Activated CD4-positive, alpha-beta T cell treated with anti-CD3 and anti-CD28 coated beads for 48 hours (primary cell): ENCODE measurements at regions not wholly inside any gene's neighbourhood (a gene's known extent, or its start where the extent isn't known, plus 50 kb on each side); places are given as distances from the start of the nearest gene placed in this dataset.

ENCODE experiments used
- DNase-seq: peaks from one replicate; pipeline ENCODE4 v3.0.0-alpha.2; 2020

DNA sequence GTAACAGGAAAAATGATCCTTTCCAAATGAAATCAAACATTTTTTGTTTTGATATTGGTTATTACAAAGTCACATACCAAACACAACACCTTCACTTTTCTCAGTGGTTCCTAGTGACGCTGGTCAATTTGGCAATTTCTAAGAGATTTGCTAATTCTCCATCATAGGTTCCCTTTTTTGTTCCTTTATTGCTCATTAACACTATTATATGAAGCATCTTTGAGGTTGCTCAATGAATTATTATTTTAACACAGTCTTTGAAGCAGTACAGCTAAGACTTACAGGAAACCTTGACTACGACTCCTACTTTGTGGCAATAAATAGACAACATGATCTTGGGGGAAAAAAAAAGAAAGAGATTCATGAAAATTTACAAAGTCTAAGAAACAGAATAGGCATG is 152.2 kb upstream of the VRK2 start:
- DNase-seq, result no peak

DNA sequence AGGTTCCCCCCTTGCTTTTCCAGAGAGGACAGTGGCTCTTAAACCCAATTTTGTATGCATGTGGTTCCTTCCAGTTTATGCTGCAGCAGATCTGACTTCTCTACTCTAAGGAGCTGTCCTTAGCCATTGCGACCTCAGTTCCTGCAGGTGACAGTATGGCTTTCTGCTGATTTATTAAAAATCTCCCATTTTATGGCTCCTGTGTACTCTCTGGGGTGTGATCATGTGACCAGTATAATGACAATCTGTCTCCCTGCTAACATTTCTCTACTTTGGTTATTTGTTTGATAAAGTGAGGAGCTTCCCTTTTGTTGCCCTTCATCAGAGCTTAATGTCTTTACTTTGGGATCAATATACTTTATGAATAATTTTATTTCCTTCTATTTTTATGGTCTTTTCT is 148.7 kb upstream of the VRK2 start:
- DNase-seq, result no peak

DNA sequence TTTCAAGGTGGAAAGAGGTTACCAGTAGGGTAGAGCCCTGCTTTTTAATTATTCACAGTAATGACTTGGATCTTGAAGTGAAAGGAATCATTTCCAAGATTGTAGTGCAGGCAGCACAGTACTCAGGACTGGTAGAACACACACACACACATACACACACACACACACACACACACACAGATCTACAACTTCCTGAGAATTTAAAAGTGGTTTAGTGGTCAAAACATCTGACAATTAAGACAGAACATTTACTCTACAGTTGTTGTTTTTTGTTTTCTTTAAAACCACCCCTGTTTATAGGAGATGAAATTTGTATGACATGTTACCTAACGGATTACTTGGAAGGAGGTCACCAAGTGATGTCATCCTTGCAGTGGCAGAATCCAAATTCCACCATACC is 146.7 kb upstream of the VRK2 start:
- DNase-seq, result no peak

DNA sequence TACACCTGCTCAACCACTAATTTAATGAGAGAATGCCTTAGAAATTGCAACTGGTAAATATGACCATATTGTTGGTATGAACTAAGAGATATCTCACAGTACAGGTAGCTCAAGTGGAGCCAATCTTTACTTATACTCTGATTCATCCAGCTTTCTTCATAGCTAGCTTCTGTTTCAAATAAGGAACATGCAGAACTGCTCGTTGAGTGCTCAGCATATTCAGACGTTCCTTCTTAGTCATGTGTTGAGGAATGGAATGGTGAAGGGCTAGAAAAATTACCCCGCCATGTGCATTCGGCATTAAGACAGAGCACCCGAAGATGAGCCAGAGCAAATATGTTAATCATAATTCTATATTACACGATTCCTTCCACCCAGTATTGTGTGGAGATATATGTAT is 144.0 kb upstream of the VRK2 start:
- DNase-seq, result no peak

DNA sequence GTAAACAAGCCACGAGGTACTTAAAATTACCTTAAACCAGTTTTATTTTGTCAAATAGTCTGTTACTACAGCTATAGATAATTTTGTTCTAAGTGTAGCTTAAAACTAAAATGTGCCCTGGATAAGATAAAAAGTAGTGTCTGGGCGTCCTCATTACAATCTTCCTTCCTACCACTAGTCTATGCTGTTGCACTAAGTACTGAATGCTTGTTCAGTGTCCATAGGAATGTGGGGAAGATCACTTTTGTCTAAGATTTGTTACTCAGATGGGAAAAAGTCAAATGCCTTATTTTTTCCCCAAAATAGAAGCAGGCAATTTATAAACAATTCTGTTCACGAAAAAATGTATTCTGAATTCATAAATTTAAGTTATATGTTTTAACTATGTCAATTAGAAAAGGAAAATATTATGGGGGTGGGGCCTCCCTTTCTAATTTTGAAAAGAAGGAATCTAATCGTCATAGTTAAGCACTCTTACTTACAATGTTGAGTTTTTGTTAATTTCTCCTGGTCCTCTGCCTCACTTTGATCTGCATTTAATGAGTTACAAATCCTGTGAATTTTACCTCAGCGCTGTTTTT is 140.4 kb upstream of the VRK2 start:
- no peak for DNase-seq

DNA sequence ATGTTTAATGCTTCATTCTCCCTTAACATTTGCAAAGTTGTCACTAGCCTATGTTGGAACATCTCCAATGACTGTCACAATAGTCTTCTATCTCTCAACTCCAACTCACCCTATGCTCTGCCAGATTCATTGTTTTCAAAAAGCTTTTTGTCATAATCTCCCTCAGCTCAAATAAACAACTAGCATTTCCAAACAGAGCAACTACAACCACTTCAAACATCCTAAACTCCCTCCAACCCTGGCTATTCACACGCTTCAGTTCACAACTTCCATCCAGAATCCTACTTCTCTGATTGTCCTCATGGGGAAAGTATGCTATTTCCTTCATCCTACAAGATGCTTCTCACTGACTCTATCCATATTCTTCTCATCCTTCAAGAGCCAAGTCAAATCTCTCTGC is 139.2 kb upstream of the VRK2 start:
- DNase-seq, result no peak

DNA sequence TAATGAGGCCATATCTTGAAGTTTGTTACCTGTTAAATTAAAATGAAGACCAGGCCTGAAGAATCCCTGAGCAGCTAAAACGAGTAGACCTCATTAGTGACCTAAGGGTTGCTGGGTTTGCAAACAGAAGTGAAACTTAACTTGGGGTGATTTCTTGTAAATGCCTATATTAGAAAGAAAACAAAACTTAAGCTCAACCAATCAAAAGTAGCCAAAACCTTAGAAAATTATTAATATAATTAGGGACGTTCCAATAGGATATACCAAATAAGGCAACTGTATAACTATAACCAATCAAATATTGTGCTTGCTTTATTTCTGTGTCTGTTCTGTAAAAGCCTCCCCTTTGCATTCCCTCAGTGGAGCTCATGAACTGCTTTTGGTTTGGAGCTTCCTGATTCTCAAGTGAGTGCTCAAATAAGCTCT is 137.9 kb upstream of the VRK2 start:
- DNase-seq, result no peak

DNA sequence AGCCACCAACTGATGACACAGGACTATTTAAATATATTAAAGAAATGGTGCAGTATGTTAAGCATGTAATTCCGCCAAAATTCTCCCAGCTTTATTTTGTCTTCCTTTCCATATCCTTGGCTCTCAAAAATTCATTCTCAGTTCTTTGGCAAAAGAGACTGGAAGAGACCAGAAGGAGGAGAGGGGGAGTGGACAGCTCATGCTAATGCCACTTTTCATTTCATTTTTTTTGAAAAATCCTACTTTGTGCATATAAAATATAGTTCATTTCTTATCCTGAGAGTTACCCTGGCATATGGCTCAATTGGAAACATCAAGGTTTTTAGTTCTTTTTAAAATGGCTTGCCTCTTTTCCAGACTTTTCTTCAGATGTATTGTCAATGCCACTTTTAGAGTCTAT is 128.5 kb upstream of the VRK2 start:
- DNase-seq, result no peak

DNA sequence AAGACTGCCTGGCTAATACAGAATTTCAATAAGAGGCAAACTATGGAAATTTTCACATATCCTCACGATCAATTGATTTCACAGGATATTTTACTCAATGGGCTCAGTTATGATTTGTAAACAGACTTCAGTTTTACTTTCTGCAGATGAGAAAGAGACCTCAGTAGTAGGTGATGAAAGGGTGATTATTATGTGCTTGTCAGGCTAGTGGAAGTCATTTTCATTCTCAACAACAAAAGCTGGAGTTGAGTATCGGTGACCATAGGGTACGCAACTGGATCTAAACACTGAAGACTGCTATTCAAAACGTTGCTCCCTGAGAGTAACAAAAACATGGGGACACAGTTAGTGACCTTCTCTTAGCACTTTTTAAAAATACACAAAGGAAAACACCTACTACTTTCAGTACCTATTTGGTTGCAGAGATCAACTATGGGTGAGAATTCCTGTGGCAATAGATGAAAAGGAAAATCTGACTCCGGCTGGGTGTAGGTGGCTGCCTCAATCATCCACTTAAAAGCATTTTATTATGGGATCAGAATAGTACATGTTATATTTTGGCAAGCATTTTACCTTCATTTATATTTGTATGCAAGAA is 126.2 kb upstream of the VRK2 start:
- no peak for DNase-seq

DNA sequence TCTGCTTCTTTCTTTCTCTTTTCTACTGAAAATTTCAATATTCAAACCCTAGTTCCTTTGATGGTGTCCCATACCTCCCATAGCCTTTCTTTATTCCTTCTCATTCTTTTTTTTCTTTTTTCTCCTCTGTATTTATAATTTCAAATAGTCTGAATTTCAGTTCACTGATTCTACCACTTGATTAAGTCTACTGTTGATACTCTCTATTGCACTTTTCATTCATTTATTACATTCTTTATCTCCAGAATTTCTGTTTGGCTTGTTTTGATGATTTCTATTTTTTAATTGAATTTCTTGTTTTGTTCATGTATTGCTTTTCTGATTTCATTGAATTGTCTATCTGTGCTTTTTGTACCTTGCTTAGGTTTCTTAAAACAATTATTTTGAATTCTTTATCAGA is 111.9 kb upstream of the VRK2 start:
- no peak for DNase-seq

DNA sequence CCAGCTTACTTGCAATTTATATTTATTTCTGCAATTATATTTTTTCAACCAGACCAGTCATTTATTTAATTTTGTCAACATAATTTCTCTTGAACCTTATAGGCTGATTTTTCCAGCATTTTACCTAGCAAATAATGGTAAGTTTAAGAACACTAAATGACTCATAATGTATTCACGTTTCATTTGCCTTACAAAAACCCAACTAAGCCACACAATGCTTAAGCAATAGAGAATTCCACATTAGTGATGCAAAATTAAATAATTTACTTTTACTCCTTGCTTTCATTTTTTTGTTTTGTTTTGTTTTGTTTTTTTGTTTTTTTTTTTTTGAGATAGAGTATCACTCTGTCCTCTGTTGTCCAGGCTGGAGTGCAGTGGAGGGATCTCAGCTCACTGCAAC is 110.4 kb upstream of the VRK2 start:
- DNase-seq, result no peak

DNA sequence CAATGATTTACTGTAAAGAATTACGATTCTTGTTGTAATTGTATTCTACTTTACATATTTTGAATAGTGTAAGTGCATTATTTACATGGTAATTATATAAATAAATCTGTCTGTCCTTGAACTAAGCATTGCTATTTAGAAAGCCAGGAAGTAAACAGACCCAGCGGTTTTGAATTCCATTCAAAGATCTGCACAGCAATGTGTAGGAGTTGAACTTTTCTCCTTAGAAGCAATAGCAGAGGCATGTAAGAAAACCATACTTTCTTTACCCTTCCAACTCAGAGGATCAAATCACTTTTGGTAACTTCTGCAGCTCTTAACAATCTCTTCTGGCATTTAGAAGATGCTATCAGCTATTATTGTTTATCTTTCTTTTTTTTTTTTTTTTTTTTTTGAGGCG is 109.2 kb upstream of the VRK2 start:
- DNase-seq, result no peak

DNA sequence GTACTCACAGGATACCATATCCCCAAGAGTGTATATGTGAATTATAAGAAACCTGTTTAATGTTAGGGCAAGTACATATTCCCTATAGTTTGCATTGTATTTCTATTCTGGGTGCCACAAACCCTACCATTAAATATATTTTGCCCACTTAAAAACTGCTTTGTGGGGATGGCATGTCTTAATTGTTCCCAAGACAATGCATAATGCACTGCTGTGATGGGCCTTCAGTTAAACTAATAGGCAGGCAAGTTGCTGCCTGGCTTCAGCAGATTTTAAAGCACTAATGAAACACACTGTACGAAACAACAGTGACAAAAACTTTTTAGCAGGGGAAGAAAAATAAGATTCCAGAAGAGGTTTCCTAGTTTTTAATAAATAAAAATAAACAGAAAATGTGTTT is 104.8 kb upstream of the VRK2 start:
- DNase-seq, result no peak

DNA sequence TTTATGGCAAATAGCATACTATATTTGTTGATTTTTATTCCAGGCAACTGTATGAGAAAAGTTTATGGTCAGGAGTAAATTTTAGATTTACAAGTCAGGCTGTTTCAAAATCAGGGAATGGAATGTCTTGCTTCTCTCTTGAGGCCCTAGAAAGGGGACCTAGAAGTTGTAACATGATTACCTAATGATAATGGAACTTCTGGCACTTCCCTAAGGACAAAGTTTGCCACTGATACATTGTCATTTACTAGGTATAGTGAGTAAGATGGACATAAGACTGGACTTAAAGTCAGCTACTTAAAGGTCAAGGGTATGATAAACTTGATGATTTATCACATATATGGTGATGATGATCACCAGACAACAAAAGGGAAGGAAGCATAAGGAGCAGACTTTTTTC is 103.3 kb upstream of the VRK2 start:
- DNase-seq, result no peak

DNA sequence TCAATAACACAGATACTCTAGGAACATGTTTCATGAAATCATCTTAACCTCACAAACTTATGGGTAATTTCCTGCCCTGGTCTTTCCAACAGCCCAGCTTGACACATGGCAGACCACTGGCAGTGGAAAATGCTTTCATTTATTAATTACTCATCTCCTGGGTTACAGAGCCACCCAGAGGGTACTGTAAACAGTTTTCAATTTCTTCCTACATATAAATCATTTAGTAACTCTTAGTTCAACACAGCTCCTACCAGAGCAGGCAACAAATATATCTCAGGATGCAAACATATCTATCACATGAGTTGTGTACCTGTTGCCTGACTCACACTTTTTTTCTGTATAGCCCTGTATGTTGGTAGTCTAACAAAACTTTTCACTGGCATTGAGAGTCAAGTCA is 99.2 kb upstream of the VRK2 start:
- DNase-seq, result no peak

DNA sequence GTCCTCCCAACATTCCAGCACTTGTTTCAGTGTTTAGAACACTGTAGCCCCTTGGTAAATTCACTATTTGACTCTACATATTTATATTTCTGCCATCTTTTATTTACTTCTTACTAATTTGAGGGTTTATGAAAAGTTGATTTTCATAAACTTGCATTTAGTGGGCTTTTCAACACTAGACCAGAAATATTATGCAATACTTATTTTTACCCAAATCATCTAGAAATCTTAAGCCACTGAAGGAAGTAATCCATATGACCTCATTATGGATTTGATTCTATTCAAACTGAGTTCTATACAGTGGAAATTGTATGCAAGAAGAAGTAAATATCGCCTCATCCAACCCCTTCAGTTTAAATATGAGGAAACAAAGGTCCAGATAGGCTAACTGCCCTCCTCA is 92.6 kb upstream of the VRK2 start:
- DNase-seq, result no peak

DNA sequence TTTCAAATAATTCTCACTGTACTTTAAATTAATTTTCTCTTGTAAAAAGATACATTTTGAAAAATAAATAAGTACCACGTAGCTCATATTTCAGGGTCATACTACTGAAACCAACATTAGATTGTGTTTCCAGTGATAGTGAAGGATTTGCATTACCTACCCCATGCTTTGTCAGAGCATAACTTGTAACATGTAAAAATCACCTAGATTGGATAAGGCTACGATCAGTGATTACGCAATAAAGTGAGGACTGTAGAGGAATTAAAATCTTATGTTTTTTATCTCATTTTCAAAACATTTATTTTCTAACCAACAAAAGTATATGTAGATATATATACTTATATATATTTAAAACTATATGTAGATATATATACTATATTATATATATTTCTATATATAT is 89.4 kb upstream of the VRK2 start:
- no peak for DNase-seq

DNA sequence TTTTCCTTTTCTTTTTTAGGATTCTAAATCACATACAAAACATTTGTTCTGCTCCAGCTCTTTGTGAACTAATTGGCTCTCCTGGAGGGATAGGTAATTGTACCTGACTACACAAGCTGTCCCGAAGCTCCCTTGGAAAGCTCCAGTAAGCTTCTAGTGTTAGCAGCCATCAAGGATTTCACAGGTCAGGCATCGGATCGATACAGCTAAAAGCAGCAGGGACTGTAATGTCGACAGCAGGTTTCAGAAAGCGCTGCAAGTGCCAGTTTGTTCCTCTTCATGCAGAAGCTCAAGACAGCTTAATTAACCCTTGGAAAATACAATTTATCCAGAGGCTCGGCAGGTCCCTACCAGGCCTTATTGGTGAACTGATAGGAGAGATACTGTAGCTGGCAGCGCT is 87.2 kb upstream of the VRK2 start:
- DNase-seq, result no peak

DNA sequence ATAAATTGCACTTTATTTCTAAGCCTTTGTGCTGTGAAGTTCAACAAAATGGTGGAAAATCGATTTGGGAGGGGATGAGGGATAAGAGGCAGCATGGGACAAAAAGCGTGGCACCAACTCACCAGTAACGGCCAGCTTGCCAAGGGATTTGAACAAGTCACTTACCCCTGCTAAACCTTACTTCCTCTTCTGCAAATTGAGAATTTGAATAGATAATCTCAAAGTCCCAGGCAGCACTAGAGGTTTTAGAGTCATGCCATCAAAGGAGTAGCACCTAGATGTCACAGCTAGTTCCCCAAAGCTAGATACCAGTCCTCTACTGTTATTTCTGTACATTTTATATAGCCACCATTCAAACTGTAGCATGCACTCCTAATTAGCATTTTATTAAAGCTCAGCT is 83.7 kb upstream of the VRK2 start:
- DNase-seq, result no peak

DNA sequence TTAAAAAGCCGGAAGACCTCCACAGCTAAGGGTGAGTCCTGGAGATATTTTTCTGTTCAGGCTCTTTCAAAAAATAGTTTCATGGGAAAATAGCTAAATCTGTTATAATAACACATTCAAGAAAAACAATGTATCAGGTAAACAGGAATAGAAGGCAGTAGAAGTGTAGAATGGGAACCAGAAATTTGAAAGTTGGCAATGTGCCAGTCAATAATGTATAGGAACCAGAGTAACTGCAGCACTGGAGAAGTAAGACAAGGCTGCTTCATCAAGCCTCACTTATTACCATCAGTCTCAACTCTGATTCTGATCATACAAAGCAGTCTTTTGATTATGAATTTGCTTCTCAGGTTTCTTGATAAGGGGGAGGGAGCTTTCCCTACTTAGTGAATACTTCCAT is 81.4 kb upstream of the VRK2 start:
- no peak for DNase-seq

DNA sequence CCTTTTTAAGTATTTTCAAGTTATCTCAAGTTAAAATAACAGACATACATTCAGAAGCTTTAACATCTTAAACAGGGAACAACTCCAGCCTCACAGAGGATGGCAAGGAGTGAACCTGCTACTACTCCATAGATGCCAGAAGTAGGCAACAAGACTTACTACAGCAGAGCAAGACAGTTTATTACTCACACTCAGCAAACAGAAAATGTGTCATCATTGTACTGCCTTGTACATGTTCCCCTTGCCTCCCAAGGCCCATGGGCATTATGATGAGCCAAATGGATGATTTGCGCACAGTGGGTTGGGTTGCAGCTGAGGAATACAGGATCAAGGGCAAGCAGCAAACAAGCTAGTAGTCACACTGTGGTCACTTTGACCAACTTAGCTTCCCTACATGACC is 80.6 kb upstream of the VRK2 start:
- no peak for DNase-seq

DNA sequence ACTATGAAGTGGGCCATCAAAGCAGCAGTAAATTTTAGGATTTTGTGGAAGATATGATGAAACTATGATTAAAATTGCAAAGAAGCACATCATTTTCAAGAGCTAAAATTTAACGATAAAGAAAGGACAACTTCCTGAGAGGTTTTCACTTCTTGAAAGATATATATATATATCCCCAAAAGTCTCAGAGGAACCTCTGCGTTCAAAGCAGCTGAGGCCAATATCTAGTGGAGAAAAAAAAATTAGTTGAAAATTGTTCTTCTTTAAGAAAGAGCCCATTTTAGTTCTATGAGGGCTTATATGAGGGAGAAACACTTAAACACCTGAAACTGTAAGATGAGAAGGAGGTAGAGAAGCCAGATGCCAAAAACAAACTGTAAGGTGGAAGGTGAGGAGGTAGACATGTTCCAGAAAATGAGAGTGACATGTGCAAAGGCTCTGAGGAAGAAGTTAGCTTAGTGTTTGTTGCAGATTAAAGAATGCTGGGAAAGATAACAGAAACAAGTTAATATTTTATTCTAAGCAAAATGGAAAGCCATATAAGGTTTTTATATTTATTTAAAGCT is 72.9 kb upstream of the VRK2 start:
- DNase-seq, result no peak

DNA sequence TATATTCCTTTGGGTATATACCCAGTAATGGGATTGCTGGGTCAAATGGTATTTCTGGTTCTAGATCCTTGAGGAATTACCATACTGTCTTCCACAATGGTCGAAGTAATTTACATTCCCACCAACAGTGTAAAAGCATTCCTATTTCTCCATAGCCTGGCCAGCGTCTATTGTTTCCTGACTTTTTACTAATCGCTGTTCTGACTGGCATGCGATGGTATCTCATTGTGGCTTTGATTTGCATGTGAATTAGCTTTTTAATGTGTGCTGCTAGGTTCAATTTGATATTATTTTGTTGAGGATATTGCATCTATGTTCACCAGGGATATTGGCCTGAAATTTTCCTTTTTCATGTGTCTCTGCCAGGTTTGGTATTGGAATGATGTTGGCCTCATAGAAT is 67.4 kb upstream of the VRK2 start:
- no peak for DNase-seq

DNA sequence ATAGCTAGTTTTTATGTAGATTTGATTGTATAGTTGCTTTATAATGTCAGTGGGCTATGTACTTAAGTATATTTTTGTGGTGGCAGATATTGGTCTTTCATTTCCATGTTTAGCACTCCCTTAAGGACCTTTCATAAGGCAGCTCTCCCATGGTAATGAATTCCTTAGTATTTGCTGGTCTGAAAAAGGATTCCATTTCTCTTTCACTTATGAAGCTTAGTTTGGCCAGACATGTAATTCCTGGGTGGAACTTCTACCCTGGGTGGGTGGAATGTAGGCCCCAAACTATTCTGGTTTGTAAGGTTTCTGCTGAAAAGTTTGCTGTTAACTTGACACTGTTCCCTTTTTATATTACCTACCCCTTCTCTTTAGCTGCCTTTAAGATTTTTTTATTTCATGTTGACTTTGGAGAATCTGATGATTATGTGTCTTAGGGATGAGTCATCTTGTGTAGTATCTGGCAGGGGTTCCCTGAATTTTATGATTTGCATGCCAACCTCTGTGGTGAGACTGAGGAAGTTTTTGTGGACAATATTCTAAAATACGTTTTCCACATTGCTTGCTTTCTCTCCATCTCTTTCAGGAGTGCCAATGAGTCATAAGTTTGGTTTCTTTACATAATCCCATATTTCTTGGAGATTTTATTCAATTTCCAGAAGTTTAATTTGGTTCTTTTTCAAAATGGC is 65.4 kb upstream of the VRK2 start:
- no peak for DNase-seq
